GM19397 (cell line): ENCODE measurements at regions not wholly inside any gene's neighbourhood (a gene's known extent, or its start where the extent isn't known, plus 50 kb on each side); places are given as distances from the start of the nearest gene placed in this dataset.
"Not testable (repeated sequence)": the region's sequence is repeated elsewhere in the genome, so short reads cannot be mapped to it uniquely, and the experiment has no call there.

Experiments used
- ATAC-seq: cut with Tn5 transposase; IDR thresholded peaks from one replicate; pipeline ENCODE4 v1.9.1; 2021; ENCODE audit warnings: mild to moderate bottlenecking, moderate library complexity; ENCODE audit not compliant: unreplicated experiment

DNA sequence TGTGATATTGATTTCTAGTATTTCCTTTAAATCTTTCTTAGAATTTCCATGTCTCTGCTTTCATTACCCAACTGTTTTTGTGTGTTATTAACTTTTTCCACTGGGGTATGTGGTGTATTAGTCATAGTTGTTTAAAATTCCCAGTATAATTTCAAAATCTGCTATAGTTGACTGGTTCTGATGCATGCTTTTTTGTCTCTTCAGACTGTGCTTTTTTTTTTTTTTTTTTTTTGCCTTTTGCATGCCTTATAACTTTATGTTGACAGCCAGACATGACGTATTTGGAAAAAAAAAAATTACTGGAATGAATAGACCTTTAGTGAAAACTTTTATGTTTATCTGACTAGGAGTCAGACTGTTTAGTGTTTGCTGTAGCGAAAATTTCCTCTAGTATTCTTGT lies 580.4 kb downstream of the ANKRD50 start:
- ATAC-seq = no peak

DNA sequence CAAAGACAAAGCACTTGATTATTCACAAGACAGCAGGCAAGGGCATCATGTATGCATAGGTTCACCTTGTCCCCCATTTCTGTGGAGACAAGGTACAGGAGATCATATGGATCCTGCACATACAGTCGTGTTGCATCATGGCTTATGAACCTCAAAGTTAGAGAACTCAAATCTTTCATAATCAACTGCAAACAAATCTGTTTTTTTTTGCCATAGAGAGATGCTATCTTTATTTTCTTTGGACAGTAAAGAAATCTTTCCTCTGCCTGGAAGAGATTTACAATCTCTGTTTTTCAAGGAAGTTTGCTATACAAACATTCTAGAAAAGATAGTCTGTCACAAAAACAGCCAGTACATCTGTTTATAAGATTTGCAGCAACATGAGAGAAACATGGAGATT lies 578.8 kb downstream of the ANKRD50 start:
- no peak for ATAC-seq

DNA sequence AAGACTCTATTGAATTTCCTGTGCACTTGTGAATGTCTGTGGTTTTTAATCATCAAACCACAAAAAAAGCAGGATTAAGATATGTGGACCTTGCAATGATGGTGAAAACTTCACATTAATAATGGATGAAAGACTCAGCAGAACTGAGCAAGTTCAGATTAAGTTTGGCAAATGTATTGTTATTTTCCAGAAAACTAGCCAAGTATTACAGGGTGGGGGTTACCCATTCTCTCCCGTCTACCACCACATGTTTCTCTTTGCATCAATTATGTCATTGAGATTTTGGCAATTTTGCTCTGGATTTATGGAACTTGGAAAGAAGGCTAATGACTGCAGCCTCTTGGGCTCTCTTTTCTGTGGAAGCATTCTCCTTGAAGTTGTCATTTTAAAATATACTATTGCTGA lies 577.1 kb downstream of the ANKRD50 start:
- ATAC-seq = no peak

DNA sequence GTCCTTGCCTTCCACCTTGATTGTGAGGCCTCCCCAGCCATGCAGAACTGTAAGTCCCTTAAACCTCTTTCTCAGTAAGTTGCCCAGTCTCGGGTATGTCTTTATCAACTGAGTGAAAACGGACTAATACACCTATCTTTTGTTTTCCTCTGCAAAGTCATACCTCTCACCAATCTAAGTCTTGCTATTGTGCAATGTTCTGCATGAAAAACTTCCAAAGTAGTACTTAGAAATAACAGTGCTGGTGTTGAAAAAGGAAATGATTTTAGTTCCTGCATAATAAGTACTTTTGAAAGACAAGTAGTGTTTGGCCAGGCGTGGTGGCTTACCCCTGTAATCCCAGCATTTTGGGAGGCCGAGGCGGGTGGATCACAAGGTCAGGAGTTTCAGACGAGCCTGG lies 573.5 kb downstream of the ANKRD50 start:
- no peak for ATAC-seq

DNA sequence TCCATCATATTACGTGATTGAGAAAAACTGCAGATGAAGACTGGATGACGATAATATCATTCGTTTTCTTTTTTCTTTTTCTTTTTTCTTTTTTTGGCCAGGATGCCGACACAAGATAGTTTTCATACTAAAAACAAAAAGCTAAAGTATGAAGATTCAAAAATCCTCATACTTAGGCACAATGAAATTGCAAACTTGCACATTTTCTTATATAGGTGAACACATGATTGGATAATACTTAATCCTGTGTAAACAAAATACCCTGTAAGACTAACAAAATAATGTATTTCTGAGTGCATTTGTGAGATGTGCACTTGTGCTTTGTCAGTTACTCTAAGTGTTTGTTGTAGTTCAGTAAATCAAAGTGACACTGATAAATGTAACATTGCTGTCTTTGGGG lies 568.9 kb downstream of the ANKRD50 start:
- ATAC-seq = no peak

DNA sequence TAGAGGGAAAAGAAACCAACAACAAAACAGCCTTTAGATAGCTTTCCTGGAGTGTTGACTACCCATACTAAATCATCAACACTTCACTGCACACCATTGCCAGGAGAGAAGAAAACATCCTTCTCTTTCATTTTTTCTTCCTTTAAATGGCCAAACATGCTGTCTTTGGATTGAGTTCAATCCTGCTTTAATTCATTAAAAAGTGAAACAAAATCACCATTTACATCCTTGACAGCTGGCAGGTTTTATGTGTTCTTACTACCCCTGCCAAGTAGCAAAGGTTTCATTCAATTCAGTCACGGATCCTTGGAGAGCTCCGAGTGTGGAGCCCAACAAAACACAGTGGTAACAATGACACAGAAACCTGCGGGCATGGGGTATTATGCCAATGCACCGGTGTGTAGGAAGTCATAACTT lies 568.3 kb downstream of the ANKRD50 start:
- ATAC-seq = no peak

DNA sequence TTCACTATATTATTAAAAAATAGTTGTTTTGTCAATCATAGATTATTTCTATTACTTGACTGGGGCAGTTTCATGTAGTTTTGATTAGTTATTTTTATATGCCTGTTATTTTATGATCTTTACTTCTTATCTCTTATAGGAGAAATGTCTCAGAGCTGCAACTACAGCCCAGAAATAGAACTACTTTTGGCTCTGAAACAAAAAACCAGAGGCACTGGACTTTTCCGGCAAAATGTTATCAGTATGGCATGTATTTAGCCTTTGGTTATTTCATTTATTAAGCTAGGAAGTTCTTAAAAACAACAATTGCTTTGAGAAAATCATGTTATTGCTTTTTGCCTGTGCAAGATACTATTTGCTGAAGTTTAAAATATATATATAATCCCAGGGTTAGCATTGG lies 566.5 kb downstream of the ANKRD50 start:
- ATAC-seq = no peak

DNA sequence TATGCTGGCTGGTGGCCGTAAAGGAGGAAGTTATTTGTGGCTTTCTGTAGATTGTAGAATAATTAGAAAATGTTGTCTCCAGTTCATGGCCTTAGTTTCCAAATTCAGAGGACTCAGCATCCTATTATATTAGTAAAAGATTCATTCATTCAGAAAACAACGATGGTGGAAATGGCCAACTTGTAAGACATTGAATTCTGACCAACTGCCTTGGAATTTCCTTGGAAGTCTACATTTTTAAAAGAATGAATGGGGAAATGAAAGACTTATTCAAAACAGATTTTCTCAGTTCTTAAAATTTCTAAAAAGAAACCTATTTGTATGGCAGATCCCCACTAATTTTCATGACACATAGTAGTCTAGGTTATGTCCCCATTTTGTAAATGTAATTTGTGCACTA lies 561.5 kb downstream of the ANKRD50 start:
- no peak for ATAC-seq

DNA sequence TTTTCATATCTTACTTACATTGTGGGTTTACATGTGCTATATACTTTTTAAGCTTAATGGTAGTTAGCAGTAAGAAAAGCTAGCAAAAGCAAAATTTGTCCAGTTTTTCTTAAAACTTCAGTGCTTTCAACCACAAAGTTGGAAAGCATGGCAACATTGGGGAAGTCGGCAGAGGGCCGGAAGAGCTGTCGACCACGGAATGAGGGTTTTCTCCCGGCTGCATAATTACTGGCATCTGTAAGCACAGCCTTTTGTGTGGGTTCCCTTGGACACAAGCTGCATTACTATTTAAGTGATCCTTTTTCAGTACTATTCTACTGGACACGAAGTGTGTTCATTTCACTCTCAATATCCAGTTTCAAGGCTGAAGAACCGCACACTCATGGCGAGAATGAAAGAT lies 560.4 kb downstream of the ANKRD50 start:
- no peak for ATAC-seq

DNA sequence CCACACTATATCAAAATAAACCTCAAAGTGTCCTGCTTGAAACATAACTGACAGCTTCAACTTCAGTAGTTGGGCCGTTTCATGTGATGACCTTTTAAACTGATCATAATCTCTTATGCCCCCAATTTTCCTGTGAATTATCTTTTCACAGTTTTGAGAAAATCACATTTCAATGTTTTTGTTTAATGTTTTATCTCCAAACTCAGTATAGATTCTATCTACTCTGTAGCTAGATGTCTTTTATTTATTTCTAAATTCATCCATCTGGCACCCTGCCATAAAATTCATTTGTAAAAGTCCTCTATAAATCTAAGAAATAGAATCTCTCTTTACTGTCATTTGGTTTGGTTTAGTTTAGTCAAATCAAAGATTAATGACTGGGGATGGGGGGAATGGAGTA lies 557.3 kb downstream of the ANKRD50 start:
- ATAC-seq = no peak

DNA sequence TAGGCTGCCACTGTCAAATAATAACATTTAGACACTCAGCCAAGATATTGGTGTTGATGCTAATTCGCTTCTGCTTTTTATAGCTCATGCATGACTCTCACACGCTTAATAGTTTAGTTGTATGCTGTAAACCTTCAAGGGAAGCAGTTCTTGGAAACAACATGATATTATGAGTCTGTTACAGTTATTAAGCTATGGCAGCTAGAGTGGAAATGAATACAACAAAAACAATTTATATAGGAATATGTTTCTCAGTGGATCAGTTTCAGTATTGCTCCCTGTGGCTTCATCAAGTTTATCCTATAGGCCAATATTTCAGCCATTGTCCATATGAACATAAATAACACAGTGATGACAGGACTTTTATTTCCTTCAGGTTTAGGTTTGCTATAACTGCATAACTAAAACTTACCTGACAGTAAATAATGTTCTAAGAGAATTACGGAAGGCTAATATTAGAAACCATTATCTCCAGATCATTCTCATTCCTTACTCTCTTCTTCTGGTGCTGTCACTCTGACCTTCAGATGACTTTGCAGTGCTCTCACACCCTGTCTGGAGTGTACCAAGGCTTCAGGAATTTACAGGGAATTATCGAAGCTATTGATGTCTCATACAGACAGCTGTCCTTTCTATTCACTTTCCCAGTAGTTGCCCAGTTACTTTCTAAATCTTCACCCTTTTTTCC lies 555.0 kb downstream of the ANKRD50 start:
- no peak for ATAC-seq

DNA sequence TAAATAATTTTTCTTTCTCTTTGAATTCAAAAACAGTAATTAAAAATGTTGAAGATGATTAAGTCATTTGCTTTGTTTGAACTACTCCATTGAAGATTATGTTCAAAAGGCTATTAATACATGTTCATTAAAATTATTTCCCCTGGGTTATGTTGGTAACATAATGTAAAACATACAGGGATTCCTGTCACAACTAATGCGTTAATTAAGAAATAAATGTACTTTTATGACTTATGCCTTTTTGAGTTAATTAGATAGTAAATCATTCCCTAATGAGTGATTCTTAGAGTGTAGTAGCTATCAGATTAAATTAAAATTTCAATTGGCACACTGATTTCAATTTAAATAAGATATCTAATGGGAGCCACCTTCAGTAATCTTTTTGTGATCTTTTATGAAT lies 549.1 kb downstream of the ANKRD50 start:
- no peak for ATAC-seq

DNA sequence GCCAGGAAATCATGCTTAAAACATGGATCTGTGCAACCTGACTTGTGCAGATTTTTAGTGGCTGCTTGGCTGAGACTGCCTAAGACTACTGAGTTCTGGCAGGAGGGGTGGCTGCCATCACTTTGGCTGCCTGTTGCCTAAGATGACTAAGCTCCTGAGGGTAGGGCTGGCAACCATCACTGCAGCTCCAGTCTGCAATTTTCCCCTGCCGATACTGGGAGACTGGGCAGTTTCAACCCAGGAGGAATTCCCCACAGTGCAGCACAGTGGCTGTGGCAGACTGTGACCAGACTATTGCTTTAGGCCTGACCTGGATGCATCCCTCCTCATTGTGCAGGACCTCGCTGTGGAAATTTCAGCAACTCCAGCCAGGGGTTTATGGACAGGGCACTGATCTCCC lies 544.9 kb downstream of the ANKRD50 start:
- ATAC-seq = no peak

DNA sequence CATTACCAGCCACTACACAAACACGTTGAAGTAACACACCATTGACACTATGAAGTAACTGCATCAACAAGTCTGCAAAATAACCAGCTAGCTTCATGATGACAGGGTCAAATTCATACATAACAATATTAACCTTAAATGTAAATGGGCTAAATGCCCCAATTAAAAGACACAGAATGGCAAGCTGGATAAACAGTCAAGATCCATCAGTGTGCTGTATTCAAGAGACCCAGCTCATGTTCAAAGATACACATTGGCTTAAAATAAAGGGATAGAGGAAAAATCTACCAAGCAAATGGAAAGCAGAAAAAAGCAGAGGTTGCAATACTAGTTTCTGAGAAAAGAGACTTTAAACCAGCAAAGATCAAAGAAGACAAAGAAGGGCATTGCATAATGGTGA lies 543.0 kb downstream of the ANKRD50 start:
- not testable (repeated sequence) for ATAC-seq

DNA sequence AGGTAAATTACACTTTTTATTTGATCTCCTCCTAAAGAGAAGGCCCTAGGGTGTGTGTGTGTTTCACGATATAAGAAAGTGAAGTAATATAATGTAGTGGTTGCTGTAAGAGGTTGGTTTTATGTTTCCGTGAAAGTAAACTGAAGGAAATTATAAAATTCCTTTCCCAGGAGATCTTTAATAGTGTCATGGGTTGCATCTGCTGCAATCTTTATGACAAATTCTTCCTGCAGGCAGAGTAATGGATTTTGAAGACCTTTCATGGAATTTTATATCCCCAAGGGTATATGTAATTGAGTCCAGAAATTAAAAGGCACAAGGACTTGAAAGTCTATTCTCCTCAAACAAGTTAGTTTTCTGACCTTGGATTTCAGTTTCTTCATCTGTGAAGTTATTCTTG lies 538.6 kb downstream of the ANKRD50 start:
- ATAC-seq = no peak

DNA sequence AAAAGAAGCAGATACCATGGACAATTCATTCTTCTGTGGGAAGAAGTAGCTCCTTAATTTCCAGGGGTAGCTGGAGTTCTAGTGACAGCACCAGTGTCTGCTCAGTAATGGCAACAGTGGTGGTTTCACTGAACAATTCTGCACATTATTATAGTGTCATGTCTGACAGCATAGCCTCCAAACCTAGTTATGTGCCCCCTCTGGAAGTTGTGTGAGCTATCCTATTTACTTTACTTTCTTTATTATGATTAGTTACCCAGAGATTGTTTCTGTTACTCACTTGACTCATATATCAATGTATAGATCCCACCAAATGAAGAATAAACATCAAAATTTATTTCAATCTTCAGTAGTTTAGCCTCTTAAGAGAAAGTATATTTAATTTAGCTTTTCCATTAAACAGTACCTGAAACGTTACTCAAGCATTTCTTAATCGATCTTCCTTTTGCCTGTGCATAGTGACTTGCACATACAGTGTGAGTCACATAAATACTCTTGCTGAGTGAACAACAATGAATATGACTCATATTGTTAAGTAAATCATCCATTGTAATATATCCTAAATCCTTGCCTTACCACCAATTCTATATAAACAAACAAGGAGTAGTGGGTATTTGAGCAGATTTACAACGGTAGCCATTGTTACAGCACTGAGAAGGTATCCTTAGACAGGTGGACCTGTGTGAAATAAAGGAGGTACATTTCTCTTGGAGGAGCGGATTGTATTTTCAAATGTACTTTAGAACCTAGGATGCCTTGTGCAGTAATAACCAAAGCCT lies 534.7 kb downstream of the ANKRD50 start:
- ATAC-seq = no peak

DNA sequence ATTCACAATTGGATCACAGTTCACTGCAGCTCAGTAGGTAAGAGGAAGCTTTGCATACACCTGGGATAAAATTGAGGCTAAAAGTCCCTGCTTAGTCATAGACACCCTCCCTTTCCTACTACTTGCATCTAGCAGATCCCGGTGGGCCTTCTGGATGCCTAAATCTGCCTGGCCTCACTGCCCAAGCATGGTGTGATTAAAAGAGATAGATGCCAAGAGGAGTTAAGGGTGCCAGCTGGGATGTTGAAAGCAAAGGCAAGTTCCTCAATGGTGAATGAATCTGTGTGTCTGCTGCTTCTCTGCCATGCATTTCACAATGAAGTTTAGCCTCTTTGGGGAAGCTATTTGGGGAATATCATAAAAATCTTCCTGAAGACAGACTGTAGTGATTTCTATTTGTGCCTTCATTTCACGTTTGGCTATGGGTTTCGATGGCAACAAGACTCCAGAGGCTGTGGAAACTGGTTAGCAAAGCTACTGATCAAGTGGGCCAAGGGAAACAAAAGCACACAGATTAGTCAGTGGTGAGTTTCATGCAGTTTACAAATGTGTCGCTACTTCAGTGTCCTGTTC lies 534.0 kb downstream of the ANKRD50 start:
- ATAC-seq = no peak

DNA sequence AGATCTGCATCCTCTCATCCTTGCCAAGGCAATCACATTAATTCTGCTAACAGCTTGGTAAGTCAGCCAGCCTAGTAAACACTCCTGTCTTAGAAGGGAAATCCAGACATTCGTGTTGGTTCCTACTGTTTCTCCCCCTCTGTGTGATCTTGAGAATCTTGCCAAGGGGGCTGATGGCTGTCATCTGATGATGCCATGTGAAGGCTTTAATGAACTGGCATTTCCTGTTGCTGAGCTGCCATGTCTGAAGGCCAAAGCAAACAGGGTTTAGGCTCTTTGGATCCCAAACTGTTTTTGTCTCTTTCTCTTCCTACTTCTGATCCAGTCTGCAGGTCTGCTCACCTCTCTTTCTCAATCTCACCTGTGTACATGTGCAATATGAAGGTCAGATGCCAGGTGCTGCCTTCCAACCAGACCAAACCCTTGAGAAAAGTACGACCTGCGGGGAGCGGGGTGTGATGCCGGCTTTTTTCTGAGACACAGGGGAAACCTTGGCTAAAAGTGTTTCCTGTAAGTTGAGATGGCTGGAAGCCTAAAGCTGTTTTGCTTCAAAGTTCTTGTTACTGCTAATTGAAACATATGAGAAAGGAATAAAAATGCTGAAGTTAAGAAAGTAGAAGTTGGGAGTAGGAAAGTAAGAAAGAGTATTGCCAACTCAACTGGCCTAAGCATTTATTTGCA lies 532.9 kb downstream of the ANKRD50 start:
- no peak for ATAC-seq

DNA sequence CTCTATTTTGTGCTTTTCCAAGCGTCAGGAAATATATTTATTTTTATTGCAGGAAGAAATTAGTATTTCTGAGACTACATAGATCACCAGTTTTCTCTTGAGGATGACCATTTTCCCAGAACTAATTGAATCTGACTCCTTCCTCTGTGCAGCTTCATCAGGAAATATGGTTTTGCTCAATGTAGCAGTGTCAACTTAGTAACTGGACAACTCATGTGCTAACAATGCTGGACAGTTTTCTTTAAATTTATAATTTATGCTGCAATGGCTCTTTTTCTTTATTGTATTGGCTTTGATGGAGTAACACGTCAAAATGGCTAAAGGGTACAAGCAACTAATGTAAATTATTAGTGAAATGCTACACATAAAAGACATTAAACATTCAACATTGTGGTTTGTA lies 531.5 kb downstream of the ANKRD50 start:
- ATAC-seq = no peak

DNA sequence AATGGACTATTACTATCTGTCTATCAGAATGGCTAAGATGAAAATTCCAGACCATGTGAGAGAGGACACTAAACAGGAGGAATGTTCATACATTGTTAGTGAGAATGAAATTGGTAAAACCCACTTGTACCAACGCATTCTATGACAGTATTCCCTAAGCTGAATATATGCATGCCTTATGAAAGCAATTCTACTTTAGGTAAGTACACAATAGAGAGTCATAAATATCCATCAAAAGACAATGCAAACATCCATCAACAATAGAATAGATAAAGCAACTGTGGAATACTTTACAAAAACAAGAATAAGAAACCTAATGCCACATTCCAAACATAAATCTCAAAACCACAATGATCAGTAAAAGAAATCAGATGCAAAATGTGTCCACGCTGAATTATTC lies 529.3 kb downstream of the ANKRD50 start:
- no peak for ATAC-seq

DNA sequence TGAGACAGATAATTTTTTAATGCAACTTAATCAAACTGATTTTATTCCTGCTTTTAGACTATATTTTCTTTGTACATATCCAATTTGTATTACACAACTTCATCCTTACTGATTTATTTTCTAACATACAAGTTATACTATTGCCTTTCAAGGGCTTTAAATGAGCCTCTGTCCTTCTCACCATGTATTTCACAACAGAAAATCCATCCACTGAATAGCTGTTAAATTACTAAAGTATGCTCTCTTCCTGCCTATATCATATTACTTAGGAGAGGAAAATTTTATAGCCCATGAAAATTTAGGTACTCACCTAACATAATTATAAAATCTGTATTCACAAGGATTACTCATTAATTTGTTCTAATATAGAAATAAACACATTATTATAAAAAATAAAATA lies 528.6 kb downstream of the ANKRD50 start:
- ATAC-seq = no peak

DNA sequence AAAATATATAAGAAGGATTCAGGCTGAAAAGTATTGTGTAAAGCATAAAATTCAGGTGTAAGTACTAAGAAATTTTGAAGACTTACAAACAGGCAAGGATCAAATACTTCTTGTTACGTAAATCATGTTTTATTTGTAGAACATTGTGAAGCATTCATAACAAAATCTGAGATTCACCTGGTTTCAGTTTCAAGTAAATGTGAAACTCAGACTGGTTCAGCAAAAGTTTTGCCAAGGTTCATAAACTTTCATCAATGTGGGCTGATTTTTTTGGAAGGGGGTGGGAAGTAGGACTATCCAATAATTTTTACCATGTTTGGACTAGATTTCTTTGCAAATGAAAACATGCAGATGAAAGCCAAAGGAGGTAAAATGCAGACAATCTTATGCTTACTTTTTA lies 527.7 kb downstream of the ANKRD50 start:
- ATAC-seq = no peak
